HG02870 (cell line): ENCODE measurements at regions not wholly inside any gene's neighbourhood (a gene's known extent, or its start where the extent isn't known, plus 50 kb on each side); places are given as distances from the start of the nearest gene placed in this dataset.

Experiments
- ATAC-seq: cut with Tn5 transposase; IDR thresholded peaks from one replicate; pipeline ENCODE4 v1.9.1; 2021; ENCODE audit warnings: mild to moderate bottlenecking, moderate library complexity; ENCODE audit not compliant: unreplicated experiment

DNA sequence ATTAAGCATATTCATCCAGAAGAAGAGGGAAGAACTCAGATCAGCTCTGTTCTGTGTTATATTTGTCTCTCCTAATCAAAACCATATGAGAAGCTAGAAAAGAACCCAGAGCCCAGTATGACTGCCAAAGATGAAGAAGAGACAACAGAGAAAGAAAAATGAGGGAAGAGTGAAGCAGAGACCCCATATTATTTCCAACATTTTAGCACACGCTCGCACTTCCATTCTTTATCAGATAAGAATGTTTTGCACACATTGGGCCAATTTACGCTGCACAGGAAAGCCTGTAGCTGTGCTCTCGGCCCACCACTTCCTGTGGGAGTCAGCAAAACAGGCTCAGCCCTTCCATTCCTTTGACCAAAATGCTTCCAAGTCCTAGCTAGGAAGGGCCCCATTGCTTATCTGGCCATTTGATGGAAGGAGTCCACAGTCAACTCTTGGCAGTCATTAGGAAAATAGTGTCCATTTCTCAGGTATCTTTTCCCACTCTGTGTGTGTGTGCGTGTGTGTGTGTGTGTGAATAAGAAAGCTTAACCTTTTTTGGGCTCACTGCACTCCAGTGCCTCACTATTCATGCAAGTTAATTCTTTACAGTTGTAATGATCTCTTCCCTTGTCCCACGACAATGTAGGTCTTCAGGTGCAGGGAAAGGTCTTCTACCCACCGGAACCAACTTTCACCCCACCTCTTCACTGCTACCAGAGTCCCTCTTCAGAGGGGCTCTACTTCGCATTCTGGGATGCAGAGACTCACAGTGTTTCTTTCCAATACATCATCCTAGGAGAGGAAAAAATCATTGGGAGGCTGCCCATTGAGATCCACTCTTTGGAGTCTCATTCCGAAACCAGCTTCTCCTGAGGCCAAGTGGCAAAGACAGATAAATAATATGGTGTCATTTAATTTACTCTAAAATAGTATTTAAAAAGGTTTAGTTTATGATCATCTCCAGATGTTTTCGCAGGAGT is 237.5 kb downstream of the COG6 start:
- no peak for ATAC-seq

GRCh38 chr13:39893808-39894207 is 238.3 kb downstream of the COG6 start:
- no peak for ATAC-seq

GRCh38 chr13:39894586-39894985 is 239.1 kb downstream of the COG6 start:
- ATAC-seq = no peak

GRCh38 chr13:39895254-39895653 is 239.8 kb downstream of the COG6 start:
- ATAC-seq = no peak

- no peak for ATAC-seq
These were observed 242.2 kb downstream of the COG6 start for GRCh38 chr13:39897636-39898035.

DNA sequence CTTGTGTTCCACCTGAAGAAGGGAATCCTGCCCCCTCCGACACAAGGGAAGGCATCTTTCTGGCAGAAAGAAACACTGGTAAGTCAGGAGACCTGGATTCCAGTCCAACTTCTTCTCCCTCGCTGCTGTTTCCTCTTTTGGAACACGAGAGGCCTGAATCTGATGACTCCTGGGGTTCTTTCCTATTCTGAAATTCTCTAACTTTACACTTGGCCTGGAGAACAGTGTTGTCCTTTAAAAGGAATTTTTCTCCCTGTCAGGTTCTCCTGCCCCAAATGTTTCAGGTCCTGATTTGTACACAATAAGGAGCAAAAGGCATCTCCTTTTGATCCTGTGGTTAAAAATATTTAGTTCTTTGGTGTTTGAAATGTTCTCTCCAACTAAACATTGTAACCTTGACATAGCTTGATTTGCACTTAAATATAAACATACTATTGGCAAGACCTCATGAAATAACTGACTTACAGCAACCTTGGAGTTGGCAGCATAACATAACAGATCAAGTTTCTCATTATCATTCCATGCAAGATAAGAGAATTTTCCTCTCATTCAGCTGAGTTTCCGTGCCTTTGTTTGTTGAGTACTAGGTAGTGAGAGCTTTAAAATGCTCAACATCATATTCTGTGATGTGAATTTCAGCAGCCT is 244.8 kb downstream of the COG6 start:
- no peak for ATAC-seq

GRCh38 chr13:39904959-39905358 is 249.5 kb downstream of the COG6 start:
- no peak for ATAC-seq

DNA sequence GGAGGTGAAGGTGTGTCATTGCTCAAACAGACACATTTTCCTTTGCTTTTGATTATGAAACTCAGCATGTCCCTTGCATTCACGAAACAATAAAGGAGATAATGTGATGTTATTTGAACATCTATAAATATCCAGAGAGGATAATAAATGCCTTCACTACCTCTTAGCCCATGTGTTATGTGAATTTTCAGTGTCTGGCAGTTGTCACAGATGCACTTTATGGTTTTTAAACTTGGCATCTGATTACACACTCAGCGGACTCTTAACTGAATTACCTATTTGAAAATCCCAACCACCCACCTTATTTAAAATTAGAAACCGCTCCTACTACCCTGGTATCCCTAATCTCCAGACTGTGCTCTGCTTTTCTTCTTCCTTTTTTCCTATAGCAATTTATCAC is 254.2 kb downstream of the COG6 start:
- ATAC-seq = no peak

GRCh38 chr13:39910041-39910440 is 254.6 kb downstream of the COG6 start:
- no peak for ATAC-seq

- ATAC-seq = no peak
These were observed 255.4 kb downstream of the COG6 start for GRCh38 chr13:39910833-39911232.

DNA sequence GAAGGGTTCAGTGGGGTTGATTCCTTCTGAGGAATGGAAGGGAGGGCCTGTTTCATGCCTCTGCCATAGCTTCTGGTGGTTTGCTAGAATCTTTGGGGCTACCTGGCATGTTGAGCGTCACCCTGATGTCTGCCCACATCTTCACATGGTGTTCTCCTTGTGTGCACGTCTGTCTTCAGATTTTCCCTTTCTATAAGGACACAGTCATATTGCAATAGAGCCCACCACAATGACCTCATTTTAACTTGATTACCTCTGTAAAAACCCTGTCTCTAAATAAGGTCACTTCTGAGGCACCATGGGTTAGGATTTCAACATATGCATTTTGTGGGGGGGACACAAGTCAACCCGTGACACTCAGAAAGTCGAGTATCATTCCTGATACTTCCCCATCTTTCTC is 257.9 kb downstream of the COG6 start:
- ATAC-seq = no peak

- no peak for ATAC-seq
These were observed 258.5 kb downstream of the COG6 start for GRCh38 chr13:39913928-39914327.

DNA sequence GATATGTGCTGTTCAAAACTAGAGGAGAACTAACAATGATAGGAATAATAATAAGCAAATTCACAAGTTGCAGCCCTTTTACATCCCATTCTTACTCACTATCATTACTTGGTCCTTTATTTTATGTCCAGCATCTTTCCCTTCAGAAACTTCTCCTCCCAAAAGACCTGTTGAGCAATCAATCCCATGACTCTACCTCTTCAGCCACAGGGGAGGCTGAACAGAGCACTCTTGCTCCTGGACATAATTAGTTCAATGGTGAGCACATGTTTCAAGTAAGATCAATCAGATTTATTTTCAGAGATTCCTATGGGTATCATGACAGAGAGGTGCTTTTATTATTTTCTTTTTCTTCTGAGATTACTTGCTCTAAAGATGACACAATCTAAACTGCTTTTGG is 260.0 kb downstream of the COG6 start:
- ATAC-seq = no peak

- no peak for ATAC-seq
These were observed 260.9 kb downstream of the COG6 start for GRCh38 chr13:39916330-39916729.

DNA sequence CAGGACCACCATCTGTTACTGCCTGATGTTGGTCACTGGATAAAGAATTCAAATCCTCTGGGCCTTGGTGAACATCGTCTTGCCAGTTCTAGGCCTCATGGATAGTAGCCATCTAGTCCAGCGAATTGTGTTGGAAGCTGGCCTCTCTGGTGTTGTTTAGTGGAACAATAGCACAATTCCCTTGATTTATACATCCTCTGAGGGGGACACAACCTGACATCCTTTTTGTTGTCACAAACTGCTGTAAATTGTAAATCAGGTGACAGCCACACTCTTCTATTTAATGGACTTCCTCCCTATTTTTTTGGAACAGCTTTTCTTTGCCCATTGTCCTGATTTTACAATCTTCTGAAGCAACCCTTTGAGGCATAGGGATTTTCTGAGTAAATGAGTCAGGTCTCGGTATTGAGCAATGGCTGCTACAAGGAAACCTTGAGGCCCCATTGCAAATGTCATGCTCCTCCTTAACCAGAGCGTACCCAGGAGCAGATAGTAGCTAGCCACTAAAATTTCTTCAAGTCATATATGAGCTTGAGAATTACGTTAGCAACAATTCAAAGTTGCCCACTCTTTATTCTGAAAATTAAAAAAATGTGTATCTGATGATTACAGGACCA is 263.3 kb downstream of the COG6 start:
- ATAC-seq = no peak

GRCh38 chr13:39920613-39921012 is 265.2 kb downstream of the COG6 start:
- no peak for ATAC-seq

DNA sequence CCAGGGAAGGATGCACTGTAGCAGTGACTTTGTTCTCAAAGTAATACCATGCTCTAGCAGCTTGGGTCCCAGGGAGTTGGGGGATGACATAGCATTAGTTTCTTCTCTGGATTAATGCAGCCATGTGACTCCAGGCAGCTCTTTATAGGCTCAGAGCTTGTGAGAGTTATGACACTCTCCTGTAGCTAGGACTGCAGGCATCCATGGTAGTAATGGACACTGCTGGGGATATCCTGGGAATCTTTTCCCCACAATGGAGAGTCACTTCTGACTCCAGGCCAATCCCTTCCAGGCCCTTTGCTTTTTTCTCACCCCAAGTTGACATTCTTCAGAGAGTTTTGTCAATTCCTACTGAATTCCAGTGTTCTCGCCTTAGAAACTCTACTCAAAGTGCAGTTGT is 270.9 kb downstream of the COG6 start:
- no peak for ATAC-seq

DNA sequence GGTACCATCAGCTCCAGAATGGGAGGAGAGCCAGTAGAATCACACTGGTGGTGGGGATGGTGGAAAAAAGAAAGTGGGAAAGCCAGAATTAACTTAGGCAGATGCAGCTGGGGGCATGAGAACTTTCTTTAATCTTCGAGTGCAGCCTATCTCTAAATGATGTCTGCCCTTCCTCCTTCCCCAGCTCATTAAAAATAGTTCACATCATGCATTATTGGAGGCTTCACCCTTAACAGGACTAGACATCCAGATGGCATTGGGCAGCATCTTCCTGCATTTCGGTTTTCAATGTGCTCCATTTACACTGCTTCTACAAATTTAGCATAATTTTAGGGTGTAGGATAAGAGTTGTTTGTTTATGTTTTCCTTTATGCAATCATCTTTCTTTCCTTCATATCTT is 272.8 kb downstream of the COG6 start:
- no peak for ATAC-seq

DNA sequence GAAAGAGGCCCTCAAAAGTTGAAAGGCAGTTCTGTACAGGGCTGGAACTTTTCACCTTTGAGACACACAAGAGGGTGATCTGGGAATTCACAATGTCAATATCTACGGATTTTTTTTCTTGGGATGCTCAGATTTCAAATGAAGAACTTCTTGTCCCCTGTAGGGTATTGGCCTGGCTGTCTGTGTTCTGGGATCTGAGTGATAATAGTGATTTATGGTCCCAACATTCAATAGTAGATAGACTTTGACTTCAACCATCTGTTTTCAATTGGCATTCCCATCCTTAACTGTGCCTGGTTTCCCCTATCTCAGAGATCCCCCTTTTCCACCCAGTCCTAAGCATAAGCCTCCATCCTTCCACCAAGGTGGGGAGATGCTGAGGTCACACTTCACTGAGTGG is 274.1 kb downstream of the COG6 start:
- no peak for ATAC-seq

- no peak for ATAC-seq
These were observed 274.6 kb downstream of the COG6 start for GRCh38 chr13:39930060-39930459.

- ATAC-seq = no peak
These were observed 275.3 kb downstream of the COG6 start for GRCh38 chr13:39930544-39931444.
